IPS-11a (cell line): ENCODE measurements at regions not wholly inside any gene's neighbourhood (a gene's known extent, or its start where the extent isn't known, plus 50 kb on each side); places are given as distances from the start of the nearest gene placed in this dataset.
"Not testable (repeated sequence)": the region's sequence is repeated elsewhere in the genome, so short reads cannot be mapped to it uniquely, and the experiment has no call there.

Experiments
- H3K4me3 ChIP-seq: one replicate; pipeline ENCODE4 v1.5.1; 2013; ENCODE audit warnings: low read depth, low read length, control low read depth

GRCh38 chr7:131961054-131961680 is 404.7 kb upstream of the PODXL start:
- no peak overlapping the region for H3K4me3 ChIP-seq

DNA sequence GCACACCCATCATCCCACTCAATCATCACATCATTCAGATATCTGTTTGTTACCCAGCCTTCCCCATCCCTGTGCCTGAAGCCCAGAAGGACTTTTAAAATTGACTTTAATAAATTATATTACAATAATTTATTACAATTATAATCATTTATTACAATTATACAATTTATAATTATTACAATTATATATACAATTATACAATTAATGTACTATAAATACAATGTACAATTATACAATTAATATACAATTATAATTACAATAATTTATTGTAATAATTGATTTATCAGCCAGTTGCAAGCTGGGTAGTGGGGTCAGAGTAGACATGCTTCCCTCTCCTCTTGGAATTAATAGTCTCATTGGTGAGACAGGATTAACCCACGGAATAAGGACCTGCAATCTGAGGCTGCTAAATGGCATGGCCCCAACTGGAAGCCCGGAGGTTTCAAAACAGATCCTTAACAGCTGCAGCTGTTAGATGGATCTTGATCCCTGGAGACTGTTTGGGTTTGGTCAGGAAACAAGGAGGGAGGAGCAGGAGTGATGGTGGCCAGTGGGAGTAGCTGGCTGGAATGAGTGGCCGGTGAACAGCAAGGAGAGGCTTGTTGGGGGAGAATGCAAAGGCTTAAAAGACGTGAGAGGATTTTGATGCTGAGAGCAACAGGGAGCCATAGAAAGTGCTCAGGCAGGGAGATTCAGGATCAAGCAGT is 402.8 kb upstream of the PODXL start:
- H3K4me3 ChIP-seq: no peak overlapping the region

- no peak overlapping the region for H3K4me3 ChIP-seq
These were observed 401.1 kb upstream of the PODXL start for GRCh38 chr7:131957338-131958020.

- no peak overlapping the region for H3K4me3 ChIP-seq
These were observed 400.4 kb upstream of the PODXL start for GRCh38 chr7:131956864-131957263.

DNA sequence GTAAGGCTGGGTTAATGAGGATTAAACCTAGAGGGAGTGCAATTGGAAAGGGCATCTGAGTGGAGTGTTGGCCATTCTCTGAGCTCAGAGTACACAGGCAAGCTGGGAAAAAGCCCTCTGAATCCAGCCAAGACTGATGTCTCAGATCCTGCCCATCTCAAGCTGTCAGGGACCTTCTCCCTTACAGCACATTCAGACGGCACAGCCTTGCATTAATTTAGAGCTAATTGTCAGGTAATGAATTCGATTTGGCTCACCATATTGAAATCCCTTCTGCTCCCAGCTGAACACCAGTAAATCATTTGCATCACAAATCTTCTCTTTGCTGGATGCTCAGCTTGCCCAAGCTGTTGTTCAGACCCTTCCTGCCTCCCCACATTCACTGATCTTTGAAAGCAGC is 399.3 kb upstream of the PODXL start:
- H3K4me3 ChIP-seq: no peak overlapping the region

DNA sequence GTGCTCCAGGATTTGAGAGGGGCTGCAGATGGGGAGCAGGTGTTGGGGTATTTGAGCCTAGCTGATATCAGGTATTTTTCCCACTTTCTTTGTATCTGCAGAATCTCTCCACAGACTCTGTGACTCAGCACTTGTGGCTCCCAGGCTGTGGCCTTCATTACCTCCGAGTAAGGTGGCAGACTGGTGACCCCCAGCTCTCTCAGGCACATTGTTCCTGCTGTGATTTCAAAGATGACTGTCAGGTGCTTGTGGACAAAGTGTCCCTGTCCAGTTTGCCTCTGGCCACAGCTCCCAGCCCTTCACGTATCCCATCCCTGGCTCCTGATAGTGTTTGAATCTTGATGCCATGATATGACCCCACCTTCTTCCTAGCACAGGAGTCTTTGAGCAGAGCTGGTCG is 396.8 kb upstream of the PODXL start:
- no peak overlapping the region for H3K4me3 ChIP-seq

- H3K4me3 ChIP-seq: no peak overlapping the region
These were observed 395.9 kb upstream of the PODXL start for GRCh38 chr7:131952365-131952764.

DNA sequence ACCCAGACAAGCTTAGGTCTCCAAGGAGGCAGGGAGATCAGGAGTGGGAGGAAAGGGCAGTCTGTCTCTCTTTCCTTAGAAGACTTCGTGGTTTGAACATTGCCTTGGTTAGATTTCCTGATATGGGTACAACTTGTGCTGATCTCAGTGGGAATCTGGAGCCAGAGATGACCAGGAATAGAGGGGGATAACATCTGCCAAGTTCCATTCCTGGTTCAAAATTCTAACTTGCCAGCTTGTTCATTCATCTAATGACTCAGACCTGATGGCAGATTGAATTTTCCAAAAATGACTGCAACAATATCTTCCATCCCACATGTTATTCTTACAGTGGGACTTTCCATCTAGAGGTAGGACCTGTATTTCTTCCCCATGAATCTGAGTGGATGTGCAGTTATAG is 394.3 kb upstream of the PODXL start:
- no peak overlapping the region for H3K4me3 ChIP-seq

- no peak overlapping the region for H3K4me3 ChIP-seq
These were observed 393.2 kb upstream of the PODXL start for GRCh38 chr7:131949659-131950058.

- H3K4me3 ChIP-seq: no peak overlapping the region
These were observed 392.1 kb upstream of the PODXL start for GRCh38 chr7:131948434-131949053.

GRCh38 chr7:131947661-131948060 is 391.2 kb upstream of the PODXL start:
- no peak overlapping the region for H3K4me3 ChIP-seq

DNA sequence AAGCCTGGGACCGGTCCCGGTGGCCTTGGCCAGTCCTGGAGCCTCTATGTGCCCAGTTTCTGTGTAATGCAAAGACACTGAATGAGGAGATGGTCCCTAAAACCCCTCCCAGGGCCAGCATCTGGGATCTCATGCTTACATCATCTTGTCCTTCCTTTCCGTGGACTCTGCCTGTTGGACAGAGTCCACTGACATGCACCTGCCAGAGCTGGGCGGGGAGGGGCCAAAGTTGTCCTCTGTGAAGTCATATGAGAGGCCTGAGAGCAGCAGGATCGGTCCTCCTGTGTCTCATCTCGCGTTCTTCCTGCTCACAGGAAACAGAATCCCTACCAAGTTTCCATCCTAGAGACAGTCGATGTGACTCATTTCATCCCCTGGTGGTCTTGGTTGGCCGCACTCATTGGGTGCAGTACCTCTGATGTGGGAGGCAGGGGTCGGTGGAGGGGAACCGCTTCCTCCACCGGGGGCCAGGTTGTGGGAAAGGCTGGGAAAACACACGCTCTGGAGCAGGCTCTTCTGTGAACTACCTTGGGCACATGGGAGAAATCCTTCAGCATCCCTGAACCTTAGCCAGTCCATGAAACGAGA is 389.6 kb upstream of the PODXL start:
- H3K4me3 ChIP-seq: no peak overlapping the region

GRCh38 chr7:131945313-131945911 is 389.0 kb upstream of the PODXL start:
- no peak overlapping the region for H3K4me3 ChIP-seq

GRCh38 chr7:131944556-131945069 is 388.2 kb upstream of the PODXL start:
- H3K4me3 ChIP-seq: no peak overlapping the region

DNA sequence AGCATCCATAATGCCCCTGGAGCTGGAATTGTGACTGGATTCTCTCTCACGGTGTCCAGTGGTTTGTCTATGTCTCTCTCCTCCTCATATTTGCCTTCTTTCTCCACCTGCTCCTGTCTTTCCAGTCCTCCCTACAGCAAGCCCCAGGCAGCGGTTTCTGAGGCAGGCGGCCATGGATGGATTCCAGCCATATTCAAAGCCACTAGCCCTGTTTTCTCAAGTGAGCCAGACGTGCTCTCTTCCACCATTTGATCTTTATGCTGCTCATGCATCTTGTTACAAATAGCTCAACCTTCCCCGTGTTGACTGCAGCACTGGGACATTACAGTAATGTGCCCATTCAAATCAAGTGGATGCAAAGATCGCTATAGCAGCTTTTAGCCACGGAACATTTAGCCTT is 387.2 kb upstream of the PODXL start:
- H3K4me3 ChIP-seq: no peak overlapping the region

- H3K4me3 ChIP-seq: no peak overlapping the region
These were observed 386.8 kb upstream of the PODXL start for GRCh38 chr7:131943211-131943610.

- no peak overlapping the region for H3K4me3 ChIP-seq
These were observed 386.1 kb upstream of the PODXL start for GRCh38 chr7:131942287-131943150.

GRCh38 chr7:131941291-131941690 is 384.9 kb upstream of the PODXL start:
- H3K4me3 ChIP-seq: no peak overlapping the region

- no peak overlapping the region for H3K4me3 ChIP-seq
These were observed 384.3 kb upstream of the PODXL start for GRCh38 chr7:131940621-131941165.

DNA sequence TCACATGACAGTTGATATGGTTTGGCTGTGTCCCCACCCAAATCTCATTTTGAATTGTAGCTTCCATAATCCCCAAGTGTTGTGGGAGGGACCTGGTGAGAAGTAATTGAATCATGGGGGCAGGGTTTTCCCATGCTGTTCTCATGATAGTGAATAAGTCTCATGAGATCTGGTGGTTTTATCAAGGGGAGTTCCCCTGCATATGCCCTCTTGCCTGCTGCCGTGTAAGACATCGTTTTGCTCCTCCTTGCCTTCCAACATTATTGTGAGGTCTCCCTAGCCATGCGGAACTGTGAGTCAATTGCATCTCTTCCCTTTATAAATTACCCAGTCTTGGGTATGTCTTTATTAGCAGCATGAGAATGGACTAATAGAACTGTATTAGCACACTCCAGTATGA is 382.4 kb upstream of the PODXL start:
- not testable (repeated sequence) for H3K4me3 ChIP-seq
